ENCODE measurements at regions not wholly inside any gene's neighbourhood (a gene's known extent, or its start where the extent isn't known, plus 50 kb on each side); places are given as distances from the start of the nearest gene placed in this dataset.

- DNase-seq: no peak
Measured at GRCh38 chr22:48224332-48224731, 1461.9 kb downstream of the TBC1D22A start.

GRCh38 chr22:48223488-48224190 lies 1461.2 kb downstream of the TBC1D22A start:
- no peak for DNase-seq

- no peak for DNase-seq
Measured at GRCh38 chr22:48222742-48223487, 1460.5 kb downstream of the TBC1D22A start.

- no peak for DNase-seq
Measured at GRCh38 chr22:48218889-48219420, 1456.5 kb downstream of the TBC1D22A start.

- no peak for DNase-seq
Measured at GRCh38 chr22:48217596-48217995, 1455.1 kb downstream of the TBC1D22A start.

- no peak for DNase-seq
Measured at GRCh38 chr22:48212727-48213126, 1450.3 kb downstream of the TBC1D22A start.

GRCh38 chr22:48210812-48211211 lies 1448.4 kb downstream of the TBC1D22A start:
- DNase-seq: no peak

- DNase-seq: no peak
Measured at GRCh38 chr22:48210198-48210580, 1447.7 kb downstream of the TBC1D22A start.

GRCh38 chr22:48209473-48210197 lies 1447.2 kb downstream of the TBC1D22A start:
- no peak for DNase-seq

- no peak for DNase-seq
Measured at GRCh38 chr22:48208894-48209293, 1446.4 kb downstream of the TBC1D22A start.

- DNase-seq: no peak
Measured at GRCh38 chr22:48207919-48208535, 1445.6 kb downstream of the TBC1D22A start.

- no peak for DNase-seq
Measured at GRCh38 chr22:48205790-48206189, 1443.3 kb downstream of the TBC1D22A start.

- DNase-seq: no peak
Measured at GRCh38 chr22:48205161-48205560, 1442.7 kb downstream of the TBC1D22A start.

GRCh38 chr22:48204296-48204695 lies 1441.8 kb downstream of the TBC1D22A start:
- no peak for DNase-seq

- DNase-seq: no peak
Measured at GRCh38 chr22:48199667-48200066, 1437.2 kb downstream of the TBC1D22A start.

GRCh38 chr22:48198489-48199459 lies 1436.3 kb downstream of the TBC1D22A start:
- DNase-seq: no peak

GRCh38 chr22:48197189-48197690 lies 1434.8 kb downstream of the TBC1D22A start:
- no peak for DNase-seq

GRCh38 chr22:48192920-48193319 lies 1430.5 kb downstream of the TBC1D22A start:
- no peak for DNase-seq

GRCh38 chr22:48192071-48192470 lies 1429.6 kb downstream of the TBC1D22A start:
- DNase-seq: no peak

- DNase-seq: no peak
Measured at GRCh38 chr22:48188231-48188721, 1425.8 kb downstream of the TBC1D22A start.

- DNase-seq: no peak
Measured at GRCh38 chr22:48187356-48187755, 1424.9 kb downstream of the TBC1D22A start.
